ENCODE measurements at regions not wholly inside any gene's neighbourhood (a gene's known extent, or its start where the extent isn't known, plus 50 kb on each side); places are given as distances from the start of the nearest gene placed in this dataset.

DNA sequence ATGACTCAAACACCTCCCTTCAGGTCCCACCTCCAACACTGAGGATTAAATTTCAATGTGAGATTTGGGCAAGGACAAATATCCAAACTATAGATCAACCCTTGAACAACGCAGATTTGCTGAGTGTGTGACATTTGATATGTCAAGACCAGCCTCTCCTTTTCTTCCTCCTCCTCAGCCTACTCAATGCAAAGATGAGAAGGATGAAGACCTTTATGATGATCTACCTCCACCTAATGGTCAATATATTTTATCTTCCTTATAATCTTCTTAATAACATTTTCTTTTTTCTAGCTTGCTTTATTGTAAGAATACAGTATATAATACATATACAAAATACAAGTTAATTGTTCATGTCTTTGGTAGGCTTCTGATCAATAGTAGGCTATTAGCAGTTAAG lies 67.5 kb upstream of the MPPED2 start:
- H3K4me3 ChIP-seq (ENCODE audit: low read length), result no peak overlapping the region
- CTCF ChIA-PET, result no interaction called here

DNA sequence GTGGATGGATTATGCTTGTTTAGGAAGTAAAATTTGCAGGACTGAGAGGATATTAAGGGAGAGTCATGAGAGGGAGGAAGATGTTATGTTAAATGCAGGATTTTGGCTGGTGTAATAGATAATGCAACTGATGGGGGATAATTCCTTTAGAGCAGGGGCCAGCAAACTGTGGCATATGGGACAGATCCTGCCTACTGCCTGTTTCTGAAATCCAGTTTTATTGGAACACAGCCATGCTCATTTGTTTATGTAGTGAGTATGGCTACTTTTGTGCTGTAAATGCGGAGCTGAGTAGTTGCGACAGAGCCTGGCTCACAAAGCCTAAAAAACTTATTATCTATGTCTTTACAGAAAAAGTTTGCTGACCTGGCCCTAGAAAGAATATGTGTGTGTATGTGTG lies 66.6 kb upstream of the MPPED2 start:
- POLR2A ChIA-PET, result no interaction called here
- no peak overlapping the region for H3K27ac ChIP-seq (ENCODE audit: low read depth, low read length)
- H3K27ac Mint-ChIP-seq, result no peak overlapping the region
- no peaks in the 10 kb centered on the region for H3K36me3 ChIP-seq (ENCODE audit: insufficient read depth, low read length)
- H3K9me3 ChIP-seq (ENCODE audit: low read length), result no peaks in the 10 kb centered on the region
- H3K4me1 ChIP-seq (ENCODE audit: insufficient read depth, low read length), result no peaks in the 10 kb centered on the region
- H3K36me3 Mint-ChIP-seq, result no peaks in the 10 kb centered on the region
- H3K9me3 Mint-ChIP-seq, result peaks cover 0 to 5% (median 0%) of the 10 kb centered on the region in 5 donors
- DNase-seq, result no peak
- H3K27me3 Mint-ChIP-seq, result no peaks in the 10 kb centered on the region
- H3K4me3 Mint-ChIP-seq, result no peak overlapping the region
- no peaks in the 10 kb centered on the region for H3K4me1 Mint-ChIP-seq
- CTCF ChIA-PET, result no interaction called here
- H3K4me3 ChIP-seq (ENCODE audit: low read length), result no peak overlapping the region
- no peaks in the 10 kb centered on the region for H3K27me3 ChIP-seq (ENCODE audit: insufficient read depth, low read length, poor library complexity, severe bottlenecking)

More for the DNA sequence above, 67.5 kb upstream of the MPPED2 start:
- H3K4me1 Mint-ChIP-seq, result no peaks in the 10 kb centered on the region
- POLR2A ChIA-PET, result no interaction called here
- H3K9me3 Mint-ChIP-seq, result peaks cover 0 to 5% (median 0%) of the 10 kb centered on the region in 5 donors
- no peak overlapping the region for H3K4me3 Mint-ChIP-seq
- Histone ChIP-seq H3K27ac (ENCODE audit: low read depth, low read length) (no peak overlapping the region), H3K9me3 (ENCODE audit: low read length) (no peaks in the 10 kb centered on the region), H3K4me1 (ENCODE audit: insufficient read depth, low read length) (no peaks in the 10 kb centered on the region), H3K36me3 (ENCODE audit: insufficient read depth, low read length) (no peaks in the 10 kb centered on the region), H3K27me3 (ENCODE audit: insufficient read depth, low read length, poor library complexity, severe bottlenecking) (no peaks in the 10 kb centered on the region)
- no peaks in the 10 kb centered on the region for H3K27me3 Mint-ChIP-seq
- DNase-seq, result no peak
- no peaks in the 10 kb centered on the region for H3K36me3 Mint-ChIP-seq
- H3K27ac Mint-ChIP-seq, result no peak overlapping the region

- Histone ChIP-seq H3K9me3 (ENCODE audit: low read length) (no peaks in the 10 kb centered on the region), H3K27me3 (ENCODE audit: insufficient read depth, low read length, poor library complexity, severe bottlenecking) (no peaks in the 10 kb centered on the region), H3K27ac (ENCODE audit: low read depth, low read length) (no peak overlapping the region), H3K4me3 (ENCODE audit: low read length) (no peak overlapping the region), H3K36me3 (ENCODE audit: insufficient read depth, low read length) (no peaks in the 10 kb centered on the region), H3K4me1 (ENCODE audit: insufficient read depth, low read length) (no peaks in the 10 kb centered on the region)
- ChIA-PET POLR2A (no interaction called here), CTCF (no interaction called here)
- H3K27me3 Mint-ChIP-seq, result no peaks in the 10 kb centered on the region
- no peak for DNase-seq
- peaks cover 0 to 5% (median 0%) of the 10 kb centered on the region in 5 donors for H3K9me3 Mint-ChIP-seq
- H3K27ac Mint-ChIP-seq, result no peak overlapping the region
- H3K4me3 Mint-ChIP-seq, result no peak overlapping the region
- no peaks in the 10 kb centered on the region for H3K4me1 Mint-ChIP-seq
- H3K36me3 Mint-ChIP-seq, result no peaks in the 10 kb centered on the region
Observed at GRCh38 chr11:30650266-30650665, 64.1 kb upstream of the MPPED2 start.
